ENCODE measurements at regions not wholly inside any gene's neighbourhood (a gene's known extent, or its start where the extent isn't known, plus 50 kb on each side); places are given as distances from the start of the nearest gene placed in this dataset.

DNA sequence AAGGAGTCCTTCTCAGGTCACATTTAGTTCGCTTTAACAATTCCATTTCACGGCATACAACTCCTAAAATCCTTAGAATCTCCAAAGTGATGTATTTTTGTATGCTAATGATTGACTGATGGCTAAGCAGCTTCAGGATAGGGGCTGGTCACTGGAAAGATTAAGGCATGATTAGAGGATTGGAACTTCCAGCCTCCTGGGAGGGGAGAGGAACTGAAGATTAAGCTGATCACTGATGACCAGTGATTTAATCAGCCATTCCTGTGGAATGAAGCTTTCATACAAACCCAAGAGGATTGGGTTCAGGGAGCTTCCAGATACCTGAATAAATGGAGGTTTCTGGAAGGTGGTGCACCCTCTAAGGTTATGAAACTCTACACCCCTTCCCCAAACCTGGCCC, 123.9 kb upstream of the CDK13 start:
- Histone ChIP-seq H3K4me2 (ENCODE audit: low read length) (no peak overlapping the region), H3K36me3 (ENCODE audit: insufficient read depth, low read length) (no peaks in the 10 kb centered on the region), H3F3A (ENCODE audit: insufficient read depth, low read length) (no peaks in the 10 kb centered on the region), H3K27me3 (ENCODE audit: insufficient read depth, low read length) (no peaks in the 10 kb centered on the region), H3K9ac (ENCODE audit: low read length) (no peak overlapping the region), H3K9me3 (ENCODE audit: low read length) (no peaks in the 10 kb centered on the region), H4K20me1 (ENCODE audit: insufficient read depth, low read length) (no peaks in the 10 kb centered on the region), H3K9me2 (ENCODE audit: low read depth, low read length) (no peaks in the 10 kb centered on the region), H3K4me1 (ENCODE audit: insufficient read depth, low read length, severe bottlenecking) (no peaks in the 10 kb centered on the region), H3K4me3 (ENCODE audit: low read depth, low read length, poor library complexity, severe bottlenecking) (no peak overlapping the region), H2AFZ (ENCODE audit: low read length) (no peak overlapping the region), H3K27ac (ENCODE audit: low read depth, low read length, poor library complexity, severe bottlenecking) (no peak overlapping the region), H3K79me2 (ENCODE audit: insufficient read depth, low read length) (no peaks in the 10 kb centered on the region)
- TF ChIP-seq, protein P1, sequence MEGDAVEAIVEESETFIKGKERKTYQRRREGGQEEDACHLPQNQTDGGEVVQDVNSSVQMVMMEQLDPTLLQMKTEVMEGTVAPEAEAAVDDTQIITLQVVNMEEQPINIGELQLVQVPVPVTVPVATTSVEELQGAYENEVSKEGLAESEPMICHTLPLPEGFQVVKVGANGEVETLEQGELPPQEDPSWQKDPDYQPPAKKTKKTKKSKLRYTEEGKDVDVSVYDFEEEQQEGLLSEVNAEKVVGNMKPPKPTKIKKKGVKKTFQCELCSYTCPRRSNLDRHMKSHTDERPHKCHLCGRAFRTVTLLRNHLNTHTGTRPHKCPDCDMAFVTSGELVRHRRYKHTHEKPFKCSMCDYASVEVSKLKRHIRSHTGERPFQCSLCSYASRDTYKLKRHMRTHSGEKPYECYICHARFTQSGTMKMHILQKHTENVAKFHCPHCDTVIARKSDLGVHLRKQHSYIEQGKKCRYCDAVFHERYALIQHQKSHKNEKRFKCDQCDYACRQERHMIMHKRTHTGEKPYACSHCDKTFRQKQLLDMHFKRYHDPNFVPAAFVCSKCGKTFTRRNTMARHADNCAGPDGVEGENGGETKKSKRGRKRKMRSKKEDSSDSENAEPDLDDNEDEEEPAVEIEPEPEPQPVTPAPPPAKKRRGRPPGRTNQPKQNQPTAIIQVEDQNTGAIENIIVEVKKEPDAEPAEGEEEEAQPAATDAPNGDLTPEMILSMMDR (IDR thresholded peaks at IDR 0.05; ENCODE audit: low read length) = no peak
- TF ChIP-seq EZH2 (IDR thresholded peaks at IDR 0.05; ENCODE audit: borderline replicate concordance, low read length) = no peak

DNA sequence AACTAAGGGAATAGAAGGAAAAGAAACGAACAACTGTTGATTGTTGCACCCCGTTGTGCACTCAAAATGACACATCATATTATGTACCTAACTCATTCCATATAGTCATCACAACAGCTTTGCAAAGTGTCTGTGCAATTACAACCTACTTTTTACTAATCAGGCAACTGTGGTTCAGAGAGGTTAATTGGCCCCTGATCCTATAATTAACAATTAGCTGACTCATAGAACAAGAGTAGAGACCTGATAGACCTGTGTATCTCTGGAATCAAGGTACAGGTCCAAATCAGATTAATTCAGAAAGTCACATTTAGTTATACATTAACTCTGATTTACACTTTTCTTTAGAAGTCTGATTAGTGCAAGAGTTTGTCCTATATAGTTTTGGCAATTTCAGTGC, 122.5 kb upstream of the CDK13 start:
- Histone ChIP-seq H2AFZ (ENCODE audit: low read length) (no peak overlapping the region), H3K27ac (ENCODE audit: low read depth, low read length, poor library complexity, severe bottlenecking) (no peak overlapping the region), H4K20me1 (ENCODE audit: insufficient read depth, low read length) (no peaks in the 10 kb centered on the region), H3K4me3 (ENCODE audit: low read depth, low read length, poor library complexity, severe bottlenecking) (no peak overlapping the region), H3K4me2 (ENCODE audit: low read length) (no peak overlapping the region), H3F3A (ENCODE audit: insufficient read depth, low read length) (no peaks in the 10 kb centered on the region), H3K27me3 (ENCODE audit: insufficient read depth, low read length) (no peaks in the 10 kb centered on the region), H3K9ac (ENCODE audit: low read length) (no peak overlapping the region), H3K36me3 (ENCODE audit: insufficient read depth, low read length) (no peaks in the 10 kb centered on the region), H3K9me3 (ENCODE audit: low read length) (no peaks in the 10 kb centered on the region), H3K4me1 (ENCODE audit: insufficient read depth, low read length, severe bottlenecking) (no peaks in the 10 kb centered on the region), H3K9me2 (ENCODE audit: low read depth, low read length) (no peaks in the 10 kb centered on the region), H3K79me2 (ENCODE audit: insufficient read depth, low read length) (no peaks in the 10 kb centered on the region)
- TF ChIP-seq EZH2 (IDR thresholded peaks at IDR 0.05; ENCODE audit: borderline replicate concordance, low read length) = no peak
- TF ChIP-seq, protein P1 (IDR thresholded peaks at IDR 0.05; ENCODE audit: low read length) = no peak

DNA sequence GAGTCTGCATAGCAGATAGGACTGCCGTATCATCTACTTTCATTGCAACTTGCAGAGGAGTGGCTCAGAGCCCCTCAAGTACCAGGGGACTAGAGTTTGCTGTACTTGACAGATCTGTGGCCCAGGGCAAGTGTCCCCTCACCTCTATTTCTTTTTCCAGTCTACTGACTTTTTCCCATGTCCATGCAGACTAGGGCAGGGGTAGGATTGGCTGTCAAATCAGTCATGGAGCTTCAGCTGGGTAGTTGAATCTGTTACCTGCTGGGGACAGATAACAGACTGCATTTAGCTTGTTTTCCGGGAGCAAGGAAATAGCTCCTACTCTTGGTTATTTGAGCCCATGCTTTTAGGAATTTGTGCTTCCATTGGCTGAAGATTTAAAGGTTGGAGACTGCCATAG, 121.0 kb upstream of the CDK13 start:
- H3K4me1 ChIP-seq (ENCODE audit: insufficient read depth, low read length, severe bottlenecking) = no peaks in the 10 kb centered on the region
- H3F3A ChIP-seq (ENCODE audit: insufficient read depth, low read length) = no peaks in the 10 kb centered on the region
- no peaks in the 10 kb centered on the region for H4K20me1 ChIP-seq (ENCODE audit: insufficient read depth, low read length)
- no peaks in the 10 kb centered on the region for H3K9me2 ChIP-seq (ENCODE audit: low read depth, low read length)
- no peak overlapping the region for H3K9ac ChIP-seq (ENCODE audit: low read length)
- no peak overlapping the region for H3K27ac ChIP-seq (ENCODE audit: low read depth, low read length, poor library complexity, severe bottlenecking)
- no peaks in the 10 kb centered on the region for H3K79me2 ChIP-seq (ENCODE audit: insufficient read depth, low read length)
- no peak overlapping the region for H3K4me2 ChIP-seq (ENCODE audit: low read length)
- H3K27me3 ChIP-seq (ENCODE audit: insufficient read depth, low read length) = no peaks in the 10 kb centered on the region
- no peaks in the 10 kb centered on the region for H3K9me3 ChIP-seq (ENCODE audit: low read length)
- H3K36me3 ChIP-seq (ENCODE audit: insufficient read depth, low read length) = no peaks in the 10 kb centered on the region
- H3K4me3 ChIP-seq (ENCODE audit: low read depth, low read length, poor library complexity, severe bottlenecking) = no peak overlapping the region
- TF ChIP-seq, protein P1 (IDR thresholded peaks at IDR 0.05; ENCODE audit: low read length) = no peak
- TF ChIP-seq EZH2 (IDR thresholded peaks at IDR 0.05; ENCODE audit: borderline replicate concordance, low read length) = no peak
- H2AFZ ChIP-seq (ENCODE audit: low read length) = no peak overlapping the region

Measured in OCI-LY1 (cell line).